ENCODE measurements at regions not wholly inside any gene's neighbourhood (a gene's known extent, or its start where the extent isn't known, plus 50 kb on each side); places are given as distances from the start of the nearest gene placed in this dataset.

- Histone ChIP-seq H3K36me3 (replicated peaks; ENCODE audit: insufficient read depth, low read depth) (no peaks in the 10 kb centered on the region), H3K4me1 (ENCODE audit: insufficient read depth) (no peaks in the 10 kb centered on the region), H3K4me3 (no peak overlapping the region), H4K20me1 (ENCODE audit: insufficient read depth, poor library complexity, severe bottlenecking) (no peaks in the 10 kb centered on the region), H3K79me2 (no peaks in the 10 kb centered on the region), H3K4me2 (no peak overlapping the region), H3K9me2 (replicated peaks; ENCODE audit: insufficient read depth) (no peaks in the 10 kb centered on the region), H3K27me3 (no peaks in the 10 kb centered on the region), H3K27ac (no peak overlapping the region), H2AFZ (no peak overlapping the region), H3K9me3 (ENCODE audit: low read depth) (no peaks in the 10 kb centered on the region)
- TF ChIP-seq EZH2phosphoT487 (IDR thresholded peaks at IDR 0.05; ENCODE audit: low read depth, severe bottlenecking, unreplicated experiment) (no peak), CTCF (IDR thresholded peaks at IDR 0.05; ENCODE audit: poor library complexity) (no peak), EZH2 (IDR thresholded peaks at IDR 0.05; ENCODE audit: borderline replicate concordance) (no peak)
- 86% methylated on average over 2 of the region's 2 CpGs for WGBS (ENCODE audit: low lambda C conversion rate, missing lambda C conversion rate)
- DNase-seq (ENCODE audit: low spot score) = no peak
These were observed 166.1 kb upstream of the NRG3 start for GRCh38 chr10:81708929-81709328.

GRCh38 chr10:81722399-81722798 is 152.6 kb upstream of the NRG3 start:
- Histone ChIP-seq H2AFZ (no peak overlapping the region), H3K27ac (no peak overlapping the region), H3K4me3 (no peak overlapping the region), H3K27me3 (no peaks in the 10 kb centered on the region), H3K79me2 (no peaks in the 10 kb centered on the region), H3K4me1 (ENCODE audit: insufficient read depth) (no peaks in the 10 kb centered on the region), H3K4me2 (no peak overlapping the region), H4K20me1 (ENCODE audit: insufficient read depth, poor library complexity, severe bottlenecking) (no peaks in the 10 kb centered on the region), H3K36me3 (replicated peaks; ENCODE audit: insufficient read depth, low read depth) (no peaks in the 10 kb centered on the region), H3K9me3 (ENCODE audit: low read depth) (no peaks in the 10 kb centered on the region), H3K9me2 (replicated peaks; ENCODE audit: insufficient read depth) (no peaks in the 10 kb centered on the region)
- DNase-seq (ENCODE audit: low spot score) = no peak
- 100% methylated on average over 1 of the region's 1 CpG for WGBS (ENCODE audit: low lambda C conversion rate, missing lambda C conversion rate)
- TF ChIP-seq EZH2 (IDR thresholded peaks at IDR 0.05; ENCODE audit: borderline replicate concordance) (no peak), CTCF (IDR thresholded peaks at IDR 0.05; ENCODE audit: poor library complexity) (no peak), EZH2phosphoT487 (IDR thresholded peaks at IDR 0.05; ENCODE audit: low read depth, severe bottlenecking, unreplicated experiment) (no peak)

GRCh38 chr10:81724431-81724830 is 150.6 kb upstream of the NRG3 start:
- H3K27ac ChIP-seq = no peak overlapping the region
- TF ChIP-seq EZH2phosphoT487 (IDR thresholded peaks at IDR 0.05; ENCODE audit: low read depth, severe bottlenecking, unreplicated experiment) (no peak), EZH2 (IDR thresholded peaks at IDR 0.05; ENCODE audit: borderline replicate concordance) (no peak), CTCF (IDR thresholded peaks at IDR 0.05; ENCODE audit: poor library complexity) (no peak)
- H3K4me3 ChIP-seq = no peak overlapping the region
- DNase-seq (ENCODE audit: low spot score) = no peak
- no peaks in the 10 kb centered on the region for H3K9me3 ChIP-seq (ENCODE audit: low read depth)
- H3K9me2 ChIP-seq (replicated peaks; ENCODE audit: insufficient read depth) = no peaks in the 10 kb centered on the region
- H3K27me3 ChIP-seq = no peaks in the 10 kb centered on the region
- no peaks in the 10 kb centered on the region for H3K4me1 ChIP-seq (ENCODE audit: insufficient read depth)
- no peaks in the 10 kb centered on the region for H3K36me3 ChIP-seq (replicated peaks; ENCODE audit: insufficient read depth, low read depth)
- no peaks in the 10 kb centered on the region for H4K20me1 ChIP-seq (ENCODE audit: insufficient read depth, poor library complexity, severe bottlenecking)
- H3K79me2 ChIP-seq = no peaks in the 10 kb centered on the region
- no peak overlapping the region for H3K4me2 ChIP-seq
- no peak overlapping the region for H2AFZ ChIP-seq

- Histone ChIP-seq H3K4me2 (no peak overlapping the region), H3K27ac (no peak overlapping the region), H3K36me3 (replicated peaks; ENCODE audit: insufficient read depth, low read depth) (no peaks in the 10 kb centered on the region), H3K79me2 (no peaks in the 10 kb centered on the region), H3K9me2 (replicated peaks; ENCODE audit: insufficient read depth) (no peaks in the 10 kb centered on the region), H3K9me3 (ENCODE audit: low read depth) (no peaks in the 10 kb centered on the region), H3K4me1 (ENCODE audit: insufficient read depth) (no peaks in the 10 kb centered on the region), H3K27me3 (no peaks in the 10 kb centered on the region), H2AFZ (no peak overlapping the region), H3K4me3 (no peak overlapping the region), H4K20me1 (ENCODE audit: insufficient read depth, poor library complexity, severe bottlenecking) (no peaks in the 10 kb centered on the region)
- WGBS (ENCODE audit: low lambda C conversion rate, missing lambda C conversion rate) = 74% methylated on average over 1 of the region's 1 CpG
- TF ChIP-seq EZH2 (IDR thresholded peaks at IDR 0.05; ENCODE audit: borderline replicate concordance) (no peak), CTCF (IDR thresholded peaks at IDR 0.05; ENCODE audit: poor library complexity) (no peak), EZH2phosphoT487 (IDR thresholded peaks at IDR 0.05; ENCODE audit: low read depth, severe bottlenecking, unreplicated experiment) (no peak)
- DNase-seq (ENCODE audit: low spot score) = no peak
These were observed 149.1 kb upstream of the NRG3 start for GRCh38 chr10:81725851-81726250.
